SK-N-SH treated with all-trans-retinoic acid at 6 μM for 48 hours (cell line): ENCODE measurements at regions not wholly inside any gene's neighbourhood (a gene's known extent, or its start where the extent isn't known, plus 50 kb on each side); places are given as distances from the start of the nearest gene placed in this dataset.

ENCODE experiments used
- ATAC-seq: fragments of 200-7000 bp; cut with Tn5 transposase; 3 replicates; pipeline ENCODE4 v1.9.1; 2020; ENCODE audit warnings: mild to moderate bottlenecking, moderate library complexity
- ARNTL ChIP-seq: fragments of 450-650 bp; formaldehyde crosslinking; IDR thresholded peaks from 2 replicates; pipeline ENCODE4 v1.5.0; 2020; ENCODE audit warnings: low read depth, mild to moderate bottlenecking, moderate library complexity, borderline replicate concordance
- BACH2 ChIP-seq: fragments of 250-450 bp; sonication (Bioruptor Pico); IDR thresholded peaks from 2 replicates; pipeline ENCODE4 v1.9.0; 2021; ENCODE audit warnings: mild to moderate bottlenecking, borderline replicate concordance
- CSDC2 ChIP-seq: fragments of 250-450 bp; sonication (Bioruptor Pico); IDR thresholded peaks from 2 replicates; pipeline ENCODE4 v1.5.0; 2020; ENCODE audit warnings: mild to moderate bottlenecking, moderate library complexity
- ESRRG ChIP-seq: fragments of 250-450 bp; sonication (Bioruptor Pico); IDR thresholded peaks from 2 replicates; pipeline ENCODE4 v1.6.1; 2021; ENCODE audit warnings: mild to moderate bottlenecking
- ISL1 ChIP-seq: fragments of 250-450 bp; sonication (Bioruptor Pico); IDR thresholded peaks from 2 replicates; pipeline ENCODE4 v2.1.2; 2022; ENCODE audit warnings: mild to moderate bottlenecking, moderate library complexity
- OSR1 ChIP-seq: fragments of 250-450 bp; sonication (Bioruptor Pico); IDR thresholded peaks from 2 replicates; pipeline ENCODE4 v1.8.0; 2022; ENCODE audit warnings: moderate library complexity, mild to moderate bottlenecking, inconsistent platforms
- PPARA ChIP-seq: fragments of 250-450 bp; sonication (Bioruptor Pico); IDR thresholded peaks from 2 replicates; pipeline ENCODE4 v1.5.0; 2020; ENCODE audit warnings: mild to moderate bottlenecking, borderline replicate concordance
- RARB ChIP-seq: fragments of 250-450 bp; sonication (Bioruptor Pico); IDR thresholded peaks from 2 replicates; pipeline ENCODE4 v1.8.0; 2021; ENCODE audit warnings: mild to moderate bottlenecking, moderate library complexity
- SNAI2 ChIP-seq: fragments of 250-450 bp; sonication (Bioruptor Pico); IDR thresholded peaks from 2 replicates; pipeline ENCODE4 v1.5.0; 2020; ENCODE audit warnings: mild to moderate bottlenecking, moderate library complexity
- ZC3H10 ChIP-seq: fragments of 250-450 bp; sonication (Bioruptor Pico); IDR thresholded peaks from 2 replicates; pipeline ENCODE4 v1.5.1; 2021; ENCODE audit warnings: mild to moderate bottlenecking, moderate library complexity
- ZFP3 ChIP-seq: fragments of 250-450 bp; sonication (Bioruptor Pico); IDR thresholded peaks from 2 replicates; pipeline ENCODE4 v1.5.0; 2020; ENCODE audit warnings: mild to moderate bottlenecking, moderate library complexity
- ZFP30 ChIP-seq: fragments of 450-650 bp; formaldehyde crosslinking; IDR thresholded peaks from 2 replicates; pipeline ENCODE4 v1.5.0; 2022; ENCODE audit warnings: mild to moderate bottlenecking, moderate library complexity
- ZNF565 ChIP-seq: fragments of 450-650 bp; formaldehyde crosslinking; conservative IDR thresholded peaks from 2 replicates; pipeline ENCODE4 v1.5.0; 2020; ENCODE audit warnings: low read depth, mild to moderate bottlenecking, moderate library complexity
- ZNF70 ChIP-seq: fragments of 450-650 bp; formaldehyde crosslinking; IDR thresholded peaks from 2 replicates; pipeline ENCODE4 v1.5.0; 2020; ENCODE audit warnings: mild to moderate bottlenecking, moderate library complexity
- ZNF8 ChIP-seq: fragments of 450-650 bp; formaldehyde crosslinking; IDR thresholded peaks from 2 replicates; pipeline ENCODE4 v1.5.0; 2020; ENCODE audit warnings: mild to moderate bottlenecking, moderate library complexity
- TF ChIP-seq, protein P1 (sequence below): fragments of 250-450 bp; sonication (Bioruptor Pico); IDR thresholded peaks from 2 replicates; pipeline ENCODE4 v1.8.0; 2021; ENCODE audit warnings: low read depth, mild to moderate bottlenecking, moderate library complexity, borderline replicate concordance
- TF ChIP-seq, protein P2 (sequence below): fragments of 250-450 bp; sonication (Bioruptor Pico); IDR thresholded peaks from 2 replicates; pipeline ENCODE4 v1.5.1; 2021; ENCODE audit warnings: mild to moderate bottlenecking, moderate library complexity
- TF ChIP-seq, protein P3 (sequence below): fragments of 250-450 bp; sonication (Bioruptor Pico); IDR thresholded peaks from 2 replicates; pipeline ENCODE4 v1.5.0; 2020; ENCODE audit warnings: mild to moderate bottlenecking, moderate library complexity
- TF ChIP-seq, protein P4 (sequence below): fragments of 250-450 bp; sonication (Bioruptor Pico); IDR thresholded peaks from 2 replicates; pipeline ENCODE4 v1.8.0; 2020; ENCODE audit warnings: mild to moderate bottlenecking, moderate library complexity, borderline replicate concordance

DNA sequence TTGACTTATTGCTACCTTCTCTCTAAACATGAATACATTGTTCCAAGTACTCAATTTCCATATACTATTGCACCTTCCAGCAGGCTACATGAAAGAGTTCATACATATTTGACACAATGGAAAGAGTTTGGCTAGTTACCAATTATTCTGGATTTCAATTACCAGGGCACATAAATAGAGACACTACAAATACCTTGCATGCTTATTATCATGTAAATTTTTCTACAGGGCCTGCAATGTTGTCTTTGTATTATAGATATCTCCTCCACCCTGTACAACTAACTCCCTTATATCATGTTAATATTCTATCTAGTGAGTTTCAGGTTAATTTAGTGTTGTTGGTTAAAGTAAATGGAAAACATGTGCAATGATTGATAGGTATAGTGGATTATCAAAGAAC lies 540.7 kb upstream of the SLITRK5 start:
- no peak for TF ChIP-seq ZNF8 (CRISPR knock-in tag)
- TF ChIP-seq RARB: no peak
- no peak for TF ChIP-seq ZFP3
- TF ChIP-seq, protein P1, sequence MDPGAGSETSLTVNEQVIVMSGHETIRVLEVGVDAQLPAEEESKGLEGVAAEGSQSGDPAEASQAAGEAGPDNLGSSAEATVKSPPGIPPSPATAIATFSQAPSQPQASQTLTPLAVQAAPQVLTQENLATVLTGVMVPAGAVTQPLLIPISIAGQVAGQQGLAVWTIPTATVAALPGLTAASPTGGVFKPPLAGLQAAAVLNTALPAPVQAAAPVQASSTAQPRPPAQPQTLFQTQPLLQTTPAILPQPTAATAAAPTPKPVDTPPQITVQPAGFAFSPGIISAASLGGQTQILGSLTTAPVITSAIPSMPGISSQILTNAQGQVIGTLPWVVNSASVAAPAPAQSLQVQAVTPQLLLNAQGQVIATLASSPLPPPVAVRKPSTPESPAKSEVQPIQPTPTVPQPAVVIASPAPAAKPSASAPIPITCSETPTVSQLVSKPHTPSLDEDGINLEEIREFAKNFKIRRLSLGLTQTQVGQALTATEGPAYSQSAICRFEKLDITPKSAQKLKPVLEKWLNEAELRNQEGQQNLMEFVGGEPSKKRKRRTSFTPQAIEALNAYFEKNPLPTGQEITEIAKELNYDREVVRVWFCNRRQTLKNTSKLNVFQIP (CRISPR knock-in tag): no peak
- no peak for TF ChIP-seq ARNTL (CRISPR knock-in tag)
- no peak for TF ChIP-seq BACH2 (CRISPR knock-in tag)
- no peak for TF ChIP-seq CSDC2 (CRISPR knock-in tag)
- TF ChIP-seq ISL1 (CRISPR knock-in tag): no peak
- TF ChIP-seq, protein P2, sequence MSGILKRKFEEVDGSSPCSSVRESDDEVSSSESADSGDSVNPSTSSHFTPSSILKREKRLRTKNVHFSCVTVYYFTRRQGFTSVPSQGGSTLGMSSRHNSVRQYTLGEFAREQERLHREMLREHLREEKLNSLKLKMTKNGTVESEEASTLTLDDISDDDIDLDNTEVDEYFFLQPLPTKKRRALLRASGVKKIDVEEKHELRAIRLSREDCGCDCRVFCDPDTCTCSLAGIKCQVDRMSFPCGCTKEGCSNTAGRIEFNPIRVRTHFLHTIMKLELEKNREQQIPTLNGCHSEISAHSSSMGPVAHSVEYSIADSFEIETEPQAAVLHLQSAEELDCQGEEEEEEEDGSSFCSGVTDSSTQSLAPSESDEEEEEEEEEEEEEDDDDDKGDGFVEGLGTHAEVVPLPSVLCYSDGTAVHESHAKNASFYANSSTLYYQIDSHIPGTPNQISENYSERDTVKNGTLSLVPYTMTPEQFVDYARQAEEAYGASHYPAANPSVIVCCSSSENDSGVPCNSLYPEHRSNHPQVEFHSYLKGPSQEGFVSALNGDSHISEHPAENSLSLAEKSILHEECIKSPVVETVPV (CRISPR knock-in tag): no peak
- no peak for TF ChIP-seq ZFP30 (CRISPR knock-in tag)
- TF ChIP-seq ESRRG (CRISPR knock-in tag): no peak
- TF ChIP-seq ZC3H10 (CRISPR knock-in tag): no peak
- no peak for TF ChIP-seq OSR1 (CRISPR knock-in tag)
- TF ChIP-seq, protein P3, sequence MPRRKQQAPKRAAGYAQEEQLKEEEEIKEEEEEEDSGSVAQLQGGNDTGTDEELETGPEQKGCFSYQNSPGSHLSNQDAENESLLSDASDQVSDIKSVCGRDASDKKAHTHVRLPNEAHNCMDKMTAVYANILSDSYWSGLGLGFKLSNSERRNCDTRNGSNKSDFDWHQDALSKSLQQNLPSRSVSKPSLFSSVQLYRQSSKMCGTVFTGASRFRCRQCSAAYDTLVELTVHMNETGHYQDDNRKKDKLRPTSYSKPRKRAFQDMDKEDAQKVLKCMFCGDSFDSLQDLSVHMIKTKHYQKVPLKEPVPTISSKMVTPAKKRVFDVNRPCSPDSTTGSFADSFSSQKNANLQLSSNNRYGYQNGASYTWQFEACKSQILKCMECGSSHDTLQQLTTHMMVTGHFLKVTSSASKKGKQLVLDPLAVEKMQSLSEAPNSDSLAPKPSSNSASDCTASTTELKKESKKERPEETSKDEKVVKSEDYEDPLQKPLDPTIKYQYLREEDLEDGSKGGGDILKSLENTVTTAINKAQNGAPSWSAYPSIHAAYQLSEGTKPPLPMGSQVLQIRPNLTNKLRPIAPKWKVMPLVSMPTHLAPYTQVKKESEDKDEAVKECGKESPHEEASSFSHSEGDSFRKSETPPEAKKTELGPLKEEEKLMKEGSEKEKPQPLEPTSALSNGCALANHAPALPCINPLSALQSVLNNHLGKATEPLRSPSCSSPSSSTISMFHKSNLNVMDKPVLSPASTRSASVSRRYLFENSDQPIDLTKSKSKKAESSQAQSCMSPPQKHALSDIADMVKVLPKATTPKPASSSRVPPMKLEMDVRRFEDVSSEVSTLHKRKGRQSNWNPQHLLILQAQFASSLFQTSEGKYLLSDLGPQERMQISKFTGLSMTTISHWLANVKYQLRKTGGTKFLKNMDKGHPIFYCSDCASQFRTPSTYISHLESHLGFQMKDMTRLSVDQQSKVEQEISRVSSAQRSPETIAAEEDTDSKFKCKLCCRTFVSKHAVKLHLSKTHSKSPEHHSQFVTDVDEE: no peak
- no peak for TF ChIP-seq PPARA (CRISPR knock-in tag)
- ATAC-seq: no peak

DNA sequence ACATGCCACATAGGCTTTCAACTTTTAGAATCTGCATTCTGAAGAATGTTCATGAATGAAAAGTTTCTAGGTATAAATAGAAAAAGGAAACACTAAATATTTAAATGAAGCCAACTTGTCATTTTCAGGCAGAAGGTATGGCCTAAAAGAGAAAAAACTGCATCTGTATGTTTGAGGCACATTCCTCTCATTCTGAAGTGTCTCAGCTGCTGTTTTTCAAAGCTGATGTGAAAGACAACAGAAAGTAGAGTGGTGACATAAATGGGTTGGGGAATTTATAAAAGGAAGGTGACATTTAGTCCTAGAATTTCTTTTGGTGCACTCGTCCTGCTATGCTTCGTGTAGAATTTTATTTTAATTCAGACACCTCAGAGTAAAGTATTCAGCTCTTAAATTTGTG lies 539.6 kb upstream of the SLITRK5 start:
- TF ChIP-seq BACH2 (CRISPR knock-in tag) (no peak), ZFP30 (CRISPR knock-in tag) (no peak), ZNF565 (CRISPR knock-in tag) (no peak), SNAI2 (CRISPR knock-in tag) (no peak), RARB (no peak), ZC3H10 (CRISPR knock-in tag) (no peak)
- TF ChIP-seq, protein P2 (CRISPR knock-in tag): no peak
- no peak for ATAC-seq

DNA sequence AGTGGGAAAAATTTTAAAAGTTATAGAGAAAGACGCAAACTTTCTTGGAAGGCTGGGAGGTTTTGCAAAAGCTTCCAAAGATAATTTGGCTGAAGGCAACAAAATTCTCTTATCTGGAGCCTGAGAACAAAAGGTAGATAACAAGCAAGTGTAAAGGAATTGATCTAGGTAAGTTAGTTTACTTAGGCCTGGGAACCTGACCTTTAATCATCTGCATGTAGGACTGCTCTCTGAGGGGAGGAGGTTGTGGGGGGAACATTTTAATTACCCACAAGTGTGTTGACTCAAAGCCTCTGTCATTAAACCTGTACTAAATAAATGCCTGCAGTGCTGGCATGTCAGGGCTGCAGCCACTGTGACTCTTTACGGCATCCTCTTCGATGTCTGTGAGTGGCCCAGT lies 532.3 kb upstream of the SLITRK5 start:
- TF ChIP-seq OSR1 (CRISPR knock-in tag) (no peak), ARNTL (CRISPR knock-in tag) (no peak), ZNF70 (no peak), ESRRG (CRISPR knock-in tag) (no peak), SNAI2 (CRISPR knock-in tag) (no peak), ZNF8 (CRISPR knock-in tag) (no peak)
- TF ChIP-seq, protein P4, sequence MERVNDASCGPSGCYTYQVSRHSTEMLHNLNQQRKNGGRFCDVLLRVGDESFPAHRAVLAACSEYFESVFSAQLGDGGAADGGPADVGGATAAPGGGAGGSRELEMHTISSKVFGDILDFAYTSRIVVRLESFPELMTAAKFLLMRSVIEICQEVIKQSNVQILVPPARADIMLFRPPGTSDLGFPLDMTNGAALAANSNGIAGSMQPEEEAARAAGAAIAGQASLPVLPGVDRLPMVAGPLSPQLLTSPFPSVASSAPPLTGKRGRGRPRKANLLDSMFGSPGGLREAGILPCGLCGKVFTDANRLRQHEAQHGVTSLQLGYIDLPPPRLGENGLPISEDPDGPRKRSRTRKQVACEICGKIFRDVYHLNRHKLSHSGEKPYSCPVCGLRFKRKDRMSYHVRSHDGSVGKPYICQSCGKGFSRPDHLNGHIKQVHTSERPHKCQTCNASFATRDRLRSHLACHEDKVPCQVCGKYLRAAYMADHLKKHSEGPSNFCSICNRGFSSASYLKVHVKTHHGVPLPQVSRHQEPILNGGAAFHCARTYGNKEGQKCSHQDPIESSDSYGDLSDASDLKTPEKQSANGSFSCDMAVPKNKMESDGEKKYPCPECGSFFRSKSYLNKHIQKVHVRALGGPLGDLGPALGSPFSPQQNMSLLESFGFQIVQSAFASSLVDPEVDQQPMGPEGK (CRISPR knock-in tag): no peak
- TF ChIP-seq, protein P1 (CRISPR knock-in tag): no peak
- no peak for ATAC-seq
